22Rv1 (cell line): ENCODE measurements at regions not wholly inside any gene's neighbourhood (a gene's known extent, or its start where the extent isn't known, plus 50 kb on each side); places are given as distances from the start of the nearest gene placed in this dataset.

Source experiments
- H3K27ac ChIP-seq: fragments of 450-650 bp; 2 replicates; pipeline ENCODE4 v1.5.1; 2017
- ZFX ChIP-seq: fragments of 450-650 bp; IDR thresholded peaks from 2 replicates; pipeline ENCODE4 v1.6.1; 2017; ENCODE audit warnings: antibody characterized with exemption, borderline replicate concordance
- TF ChIP-seq, protein P1 (sequence below): fragments of 450-650 bp; IDR thresholded peaks from 2 replicates; pipeline ENCODE4 v1.5.1; 2017; ENCODE audit warnings: mild to moderate bottlenecking

DNA sequence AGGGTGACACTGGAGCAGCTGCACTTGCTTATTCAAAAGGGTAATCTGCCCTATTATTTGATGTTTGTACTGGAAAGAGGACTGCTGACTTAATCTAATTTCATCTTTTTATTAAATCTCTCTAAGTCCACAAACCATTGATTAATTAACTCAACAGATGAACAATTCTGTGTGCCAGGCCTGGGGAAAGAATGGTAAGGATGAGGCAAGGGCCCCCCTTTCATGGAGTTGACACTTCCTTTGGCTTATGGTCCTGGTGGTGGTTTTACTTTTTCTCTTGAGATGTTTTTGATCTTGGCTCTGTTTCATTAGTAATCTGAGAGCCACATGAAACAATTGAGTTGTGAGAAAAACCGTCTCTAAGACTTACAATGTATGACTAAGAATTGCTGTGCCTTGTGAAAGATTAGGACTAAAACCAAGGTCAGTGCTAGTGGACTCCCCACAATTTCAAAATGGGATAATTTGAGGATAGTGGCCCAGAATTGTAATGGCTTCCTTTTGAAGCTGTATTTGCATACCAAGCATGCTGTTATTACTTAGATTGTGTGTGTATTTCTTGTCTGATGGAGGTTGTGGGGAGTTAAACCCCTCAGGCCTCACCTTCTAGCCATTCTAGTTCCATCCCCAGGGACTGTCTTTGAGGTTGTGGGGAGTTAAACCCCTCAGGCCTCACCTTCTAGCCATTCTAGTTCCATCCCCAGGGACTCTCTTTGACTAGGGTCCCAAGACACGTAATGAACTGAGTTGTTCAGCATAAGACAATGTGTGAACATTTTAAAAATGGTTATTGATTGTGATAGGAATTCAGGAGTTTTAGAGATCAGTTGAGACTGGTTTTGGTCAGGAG lies 52.5 kb upstream of the EVL start:
- TF ChIP-seq ZFX: no peak
- no peak overlapping the region for H3K27ac ChIP-seq

DNA sequence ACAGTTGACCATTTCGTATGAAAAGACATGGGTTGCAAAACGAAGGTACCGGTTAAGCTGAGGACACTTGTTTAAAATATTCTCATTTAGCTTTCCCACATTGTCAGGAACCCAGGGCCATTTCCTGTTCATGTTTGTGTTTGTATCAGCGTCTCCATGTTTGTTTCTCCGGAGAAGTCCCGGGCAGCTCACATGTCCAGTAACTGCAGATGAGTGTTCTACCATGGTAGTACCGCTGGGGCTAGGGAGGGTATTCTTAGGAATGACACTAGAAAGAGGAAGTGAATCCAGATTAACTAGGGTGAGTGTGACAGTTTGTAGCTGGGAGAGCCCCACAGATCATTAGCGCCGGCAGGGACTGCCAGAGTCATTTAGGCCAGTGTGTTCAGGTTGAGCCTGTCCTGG lies 50.0 kb upstream of the EVL start:
- TF ChIP-seq, protein P1, sequence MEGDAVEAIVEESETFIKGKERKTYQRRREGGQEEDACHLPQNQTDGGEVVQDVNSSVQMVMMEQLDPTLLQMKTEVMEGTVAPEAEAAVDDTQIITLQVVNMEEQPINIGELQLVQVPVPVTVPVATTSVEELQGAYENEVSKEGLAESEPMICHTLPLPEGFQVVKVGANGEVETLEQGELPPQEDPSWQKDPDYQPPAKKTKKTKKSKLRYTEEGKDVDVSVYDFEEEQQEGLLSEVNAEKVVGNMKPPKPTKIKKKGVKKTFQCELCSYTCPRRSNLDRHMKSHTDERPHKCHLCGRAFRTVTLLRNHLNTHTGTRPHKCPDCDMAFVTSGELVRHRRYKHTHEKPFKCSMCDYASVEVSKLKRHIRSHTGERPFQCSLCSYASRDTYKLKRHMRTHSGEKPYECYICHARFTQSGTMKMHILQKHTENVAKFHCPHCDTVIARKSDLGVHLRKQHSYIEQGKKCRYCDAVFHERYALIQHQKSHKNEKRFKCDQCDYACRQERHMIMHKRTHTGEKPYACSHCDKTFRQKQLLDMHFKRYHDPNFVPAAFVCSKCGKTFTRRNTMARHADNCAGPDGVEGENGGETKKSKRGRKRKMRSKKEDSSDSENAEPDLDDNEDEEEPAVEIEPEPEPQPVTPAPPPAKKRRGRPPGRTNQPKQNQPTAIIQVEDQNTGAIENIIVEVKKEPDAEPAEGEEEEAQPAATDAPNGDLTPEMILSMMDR: no peak
- no peak for TF ChIP-seq ZFX
- H3K27ac ChIP-seq: no peak overlapping the region
